HEK293 (cell line): ENCODE measurements at regions not wholly inside any gene's neighbourhood (a gene's known extent, or its start where the extent isn't known, plus 50 kb on each side); places are given as distances from the start of the nearest gene placed in this dataset.

Source experiments
- CTCF ChIP-seq: fragments of 450-650 bp; formaldehyde crosslinking; IDR thresholded peaks from 2 replicates; pipeline ENCODE4 v1.5.1; 2016; ENCODE audit warnings: missing biosample characterization, missing genetic modification characterization
- MEIS1 ChIP-seq: sonication (generic); formaldehyde crosslinking; IDR thresholded peaks from 2 replicates; pipeline ENCODE4 v1.8.1; 2022; ENCODE audit warnings: missing genetic modification reagents, mild to moderate bottlenecking, borderline replicate concordance
- REST ChIP-seq: fragments of 450-650 bp; formaldehyde crosslinking; IDR thresholded peaks from 2 replicates; pipeline ENCODE4 v1.5.1; 2016; ENCODE audit warnings: missing biosample characterization, missing genetic modification characterization
- SP2 ChIP-seq: fragments of 450-650 bp; formaldehyde crosslinking; IDR thresholded peaks from 2 replicates; pipeline ENCODE4 v1.5.1; 2016; ENCODE audit warnings: missing biosample characterization, missing genetic modification characterization
- YY1 ChIP-seq: fragments of 450-650 bp; formaldehyde crosslinking; IDR thresholded peaks from 2 replicates; pipeline ENCODE4 v1.5.1; 2018; ENCODE audit warnings: missing biosample characterization, missing genetic modification characterization
- ZNF114 ChIP-seq: fragments of 450-650 bp; formaldehyde crosslinking; IDR thresholded peaks from 2 replicates; pipeline ENCODE4 v1.5.0; 2017; ENCODE audit warnings: missing biosample characterization, missing genetic modification characterization
- ZNF121 ChIP-seq: fragments of 450-650 bp; formaldehyde crosslinking; IDR thresholded peaks from 2 replicates; pipeline ENCODE4 v1.5.1; 2016; ENCODE audit warnings: missing biosample characterization, missing genetic modification characterization
- ZNF140 ChIP-seq: fragments of 450-650 bp; formaldehyde crosslinking; IDR thresholded peaks from 2 replicates; pipeline ENCODE4 v1.5.1; 2016; ENCODE audit warnings: missing biosample characterization, missing genetic modification characterization
- ZNF169 ChIP-seq: fragments of 450-650 bp; formaldehyde crosslinking; IDR thresholded peaks from 2 replicates; pipeline ENCODE4 v1.5.1; 2016; ENCODE audit warnings: missing biosample characterization, missing genetic modification characterization
- ZNF274 ChIP-seq, 2 experiments: fragments of 200-500 bp in 1 of 2; fragments of 450-650 bp in 1 of 2; sonication (Bioruptor generic) in 1 of 2; formaldehyde crosslinking in 1 of 2; IDR thresholded peaks; 2 replicates each; pipeline versions ENCODE4 v1.5.1 to v1.6.1; 2014 to 2016; ENCODE audit warnings: borderline replicate concordance in 1 of 2, inconsistent platforms in 1 of 2, low read length in 1 of 2, missing biosample characterization in 1 of 2, missing genetic modification characterization in 1 of 2
- ZNF292 ChIP-seq: fragments of 450-650 bp; formaldehyde crosslinking; IDR thresholded peaks from 2 replicates; pipeline ENCODE4 v1.5.1; 2016; ENCODE audit warnings: low read depth, missing biosample characterization, missing genetic modification characterization, borderline replicate concordance
- ZNF600 ChIP-seq: fragments of 450-650 bp; formaldehyde crosslinking; IDR thresholded peaks from 2 replicates; pipeline ENCODE4 v1.5.1; 2016; ENCODE audit warnings: missing biosample characterization, missing genetic modification characterization
- ZNF670 ChIP-seq: fragments of 450-650 bp; formaldehyde crosslinking; IDR thresholded peaks from 2 replicates; pipeline ENCODE4 v1.5.1; 2016; ENCODE audit warnings: missing biosample characterization, missing genetic modification characterization, low read depth
- ZSCAN5A ChIP-seq: fragments of 450-650 bp; formaldehyde crosslinking; IDR thresholded peaks from 2 replicates; pipeline ENCODE4 v1.5.1; 2016; ENCODE audit warnings: missing biosample characterization, missing genetic modification characterization

- no peak for TF ChIP-seq CTCF (tag by site-specific recombination)
- TF ChIP-seq ZSCAN5A (tag by site-specific recombination): no peak
- TF ChIP-seq ZNF670 (tag by site-specific recombination): no peak
- TF ChIP-seq SP2 (tag by site-specific recombination): no peak
- TF ChIP-seq YY1 (tag by site-specific recombination): no peak
- TF ChIP-seq ZNF600: no peak
- no peak for TF ChIP-seq ZNF274 (IDR thresholded peaks at IDR 0.05; ENCODE audit: low read length)
- TF ChIP-seq ZNF274 (tag by site-specific recombination; IDR thresholded peaks at IDR 0.05; ENCODE audit: borderline replicate concordance): no peak
- no peak for TF ChIP-seq MEIS1 (CRISPR knock-in tag)
- TF ChIP-seq ZNF121 (tag by site-specific recombination): no peak
- no peak for TF ChIP-seq ZNF140 (tag by site-specific recombination)
- TF ChIP-seq REST (tag by site-specific recombination): no peak
- no peak for TF ChIP-seq ZNF114 (tag by site-specific recombination)
- TF ChIP-seq ZNF169 (tag by site-specific recombination): no peak
- TF ChIP-seq ZNF292 (tag by site-specific recombination): no peak
Observed at GRCh38 chr6:139546106-139546472, 171.6 kb upstream of the CITED2 start.
